ENCODE measurements at regions not wholly inside any gene's neighbourhood (a gene's known extent, or its start where the extent isn't known, plus 50 kb on each side); places are given as distances from the start of the nearest gene placed in this dataset.

- Histone ChIP-seq H3K4me2 (ENCODE audit: low read length) (no peak overlapping the region), H3K4me1 (ENCODE audit: insufficient read depth, low read length, poor library complexity, severe bottlenecking) (no peaks in the 10 kb centered on the region), H3K9me2 (ENCODE audit: insufficient read depth, low read length) (no peaks in the 10 kb centered on the region), H3K9me3 (ENCODE audit: low read length) (no peaks in the 10 kb centered on the region), H4K20me1 (ENCODE audit: insufficient read depth, low read length) (no peaks in the 10 kb centered on the region), H3K79me2 (ENCODE audit: insufficient read depth, low read depth, low read length) (no peaks in the 10 kb centered on the region), H3K4me3 (ENCODE audit: low read depth, low read length, poor library complexity, severe bottlenecking) (no peak overlapping the region), H3K36me3 (ENCODE audit: insufficient read depth, low read length) (no peaks in the 10 kb centered on the region), H3K27ac (ENCODE audit: low read depth, low read length, poor library complexity, severe bottlenecking) (no peak overlapping the region), H2AFZ (ENCODE audit: low read length) (no peak overlapping the region)
- no peak for DNase-seq (ENCODE audit: low spot score)
- no TSS peak for BruUV-seq (replicated peaks)
- TF ChIP-seq EZH2phosphoT487 (IDR thresholded peaks at IDR 0.05; ENCODE audit: borderline replicate concordance, low read depth, low read length) (no peak), CTCF (conservative IDR thresholded peaks at IDR 0.05; ENCODE audit: low read length) (no peak)
- POLR2A ChIA-PET: no interaction called here
- intact Hi-C loops (cut with micrococcal nuclease; ENCODE audit: unreplicated experiment): no loop called here
- CTCF ChIA-PET (ENCODE audit: unreplicated experiment): no interaction called here
These were observed 439.0 kb upstream of the MPDZ start for GRCh38 chr9:13718539-13718938.

DNA sequence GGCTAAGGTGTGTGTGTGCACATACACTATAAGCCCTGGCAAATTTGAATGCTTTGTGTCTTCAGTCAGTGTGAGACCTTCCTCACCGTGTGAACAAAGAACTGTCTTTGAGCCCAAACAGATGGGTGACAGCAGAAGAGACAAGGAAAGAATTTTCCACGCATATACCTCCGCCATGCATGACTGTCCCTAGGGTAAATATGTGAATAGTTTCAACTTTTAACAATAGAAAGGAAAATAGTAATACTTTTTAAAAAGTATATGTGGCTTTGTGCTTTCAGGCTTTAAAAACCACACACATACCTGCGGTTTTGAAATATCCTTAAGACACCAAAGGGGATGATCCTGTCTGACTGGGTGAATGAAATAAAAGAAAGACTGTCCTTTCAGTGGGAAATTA lies 438.6 kb upstream of the MPDZ start:
- Histone ChIP-seq H3K79me2 (ENCODE audit: insufficient read depth, low read depth, low read length) (no peaks in the 10 kb centered on the region), H3K36me3 (ENCODE audit: insufficient read depth, low read length) (no peaks in the 10 kb centered on the region), H3K4me1 (ENCODE audit: insufficient read depth, low read length, poor library complexity, severe bottlenecking) (no peaks in the 10 kb centered on the region), H3K4me2 (ENCODE audit: low read length) (no peak overlapping the region), H3K4me3 (ENCODE audit: low read depth, low read length, poor library complexity, severe bottlenecking) (no peak overlapping the region), H4K20me1 (ENCODE audit: insufficient read depth, low read length) (no peaks in the 10 kb centered on the region), H2AFZ (ENCODE audit: low read length) (no peak overlapping the region), H3K9me2 (ENCODE audit: insufficient read depth, low read length) (no peaks in the 10 kb centered on the region), H3K9me3 (ENCODE audit: low read length) (no peaks in the 10 kb centered on the region), H3K27ac (ENCODE audit: low read depth, low read length, poor library complexity, severe bottlenecking) (no peak overlapping the region)
- no TSS peak for BruUV-seq (replicated peaks)
- intact Hi-C loops (cut with micrococcal nuclease; ENCODE audit: unreplicated experiment): no loop called here
- no peak for TF ChIP-seq EZH2phosphoT487 (IDR thresholded peaks at IDR 0.05; ENCODE audit: borderline replicate concordance, low read depth, low read length)
- no peak for TF ChIP-seq CTCF (conservative IDR thresholded peaks at IDR 0.05; ENCODE audit: low read length)
- ChIA-PET POLR2A (interaction anchor here (0.6 kb wide), 1 partner anchor 17 kb away, joined by 3 read pairs; no protein-coding TSS in a partner anchor), CTCF (ENCODE audit: unreplicated experiment) (no interaction called here)
- DNase-seq (ENCODE audit: low spot score): no peak

- Histone ChIP-seq H3K9me2 (ENCODE audit: insufficient read depth, low read length) (no peaks in the 10 kb centered on the region), H3K4me3 (ENCODE audit: low read depth, low read length, poor library complexity, severe bottlenecking) (no peak overlapping the region), H3K9me3 (ENCODE audit: low read length) (no peaks in the 10 kb centered on the region), H3K4me1 (ENCODE audit: insufficient read depth, low read length, poor library complexity, severe bottlenecking) (no peaks in the 10 kb centered on the region), H3K27ac (ENCODE audit: low read depth, low read length, poor library complexity, severe bottlenecking) (no peak overlapping the region), H3K79me2 (ENCODE audit: insufficient read depth, low read depth, low read length) (no peaks in the 10 kb centered on the region), H3K36me3 (ENCODE audit: insufficient read depth, low read length) (no peaks in the 10 kb centered on the region), H4K20me1 (ENCODE audit: insufficient read depth, low read length) (no peaks in the 10 kb centered on the region), H2AFZ (ENCODE audit: low read length) (no peak overlapping the region), H3K4me2 (ENCODE audit: low read length) (no peak overlapping the region)
- no peak for TF ChIP-seq CTCF (conservative IDR thresholded peaks at IDR 0.05; ENCODE audit: low read length)
- no peak for TF ChIP-seq EZH2phosphoT487 (IDR thresholded peaks at IDR 0.05; ENCODE audit: borderline replicate concordance, low read depth, low read length)
- intact Hi-C loops (cut with micrococcal nuclease; ENCODE audit: unreplicated experiment): no loop called here
- POLR2A ChIA-PET: interaction anchor here (0.6 kb wide), 1 partner anchor 16 kb away, joined by 3 read pairs; no protein-coding TSS in a partner anchor
- BruUV-seq (replicated peaks): no TSS peak
- DNase-seq (ENCODE audit: low spot score): no peak
- CTCF ChIA-PET (ENCODE audit: unreplicated experiment): no interaction called here
These were observed 438.0 kb upstream of the MPDZ start for GRCh38 chr9:13717322-13718054.

Data from OCI-LY7 (cell line).